HS-5 (cell line): ENCODE measurements at regions not wholly inside any gene's neighbourhood (a gene's known extent, or its start where the extent isn't known, plus 50 kb on each side); places are given as distances from the start of the nearest gene placed in this dataset.

Experiments
- DNase-seq: peaks from one replicate; pipeline ENCODE4 v3.0.0-alpha.2; 2012; ENCODE audit warnings: low read depth

DNA sequence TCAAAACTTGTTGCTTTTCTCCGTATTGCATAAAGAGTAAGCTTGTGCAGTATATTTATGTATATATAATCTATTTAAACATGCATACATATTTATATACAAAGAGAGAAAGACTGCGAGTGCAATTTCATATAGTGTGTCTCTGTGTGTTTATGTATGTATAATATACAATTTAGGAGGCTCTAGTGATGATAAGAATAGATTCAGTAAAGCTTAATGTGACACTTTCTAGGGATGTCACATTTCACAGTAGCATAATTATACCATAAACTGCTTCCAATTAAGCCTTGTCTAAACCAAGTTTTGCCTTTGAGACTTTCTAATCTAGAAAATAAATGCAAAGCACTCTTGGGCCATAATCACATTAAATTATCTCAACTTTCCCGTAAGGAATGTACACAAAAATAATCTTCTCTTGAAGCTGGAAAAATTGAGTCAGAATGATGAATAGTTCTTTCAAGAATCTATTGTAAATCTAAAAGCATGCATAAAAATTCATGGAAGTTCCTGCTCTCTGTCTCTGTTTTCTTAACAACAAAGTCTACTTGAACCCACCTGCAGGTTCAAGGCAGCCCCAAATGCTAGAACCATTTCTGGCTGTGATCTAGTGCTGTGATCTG lies 114.1 kb upstream of the NPY2R start:
- no peak for DNase-seq

DNA sequence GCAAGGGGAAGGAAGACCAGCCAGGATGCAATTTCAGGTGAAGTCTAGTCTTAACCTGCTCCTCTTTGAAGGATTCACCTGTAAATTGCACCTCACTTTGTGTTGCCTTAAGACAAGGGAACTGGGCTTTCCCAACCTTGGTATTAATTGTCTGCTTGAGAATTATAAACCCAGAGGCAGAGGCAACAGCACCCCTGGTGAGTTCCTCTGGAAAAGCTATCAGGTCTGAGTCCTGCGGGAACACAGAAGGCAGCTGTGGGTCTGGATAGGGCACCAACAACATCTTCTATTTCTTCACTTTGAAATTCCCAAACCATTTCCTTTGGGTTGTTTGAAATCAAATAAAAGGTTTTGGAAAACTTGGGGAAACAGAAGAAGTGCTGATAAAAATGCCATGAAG lies 109.2 kb upstream of the NPY2R start:
- no peak for DNase-seq

DNA sequence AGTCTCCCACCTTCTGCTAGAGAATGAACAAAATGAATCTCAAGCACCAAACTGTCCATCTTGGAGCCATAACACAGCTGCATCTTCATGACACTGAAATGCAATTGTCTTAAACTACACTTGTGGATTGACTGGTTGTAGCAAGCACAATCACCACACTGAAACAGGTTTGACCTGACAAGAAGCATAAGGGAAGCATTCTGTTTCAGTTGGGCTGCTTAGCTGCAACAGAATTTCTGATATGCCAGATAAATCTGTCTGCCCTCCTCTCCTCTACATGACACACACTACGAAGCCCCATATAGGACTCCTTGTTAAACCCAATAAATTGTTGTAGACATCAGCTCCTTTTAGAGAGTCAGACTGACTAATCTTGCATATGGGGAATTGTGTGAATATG lies 101.8 kb upstream of the NPY2R start:
- no peak for DNase-seq

DNA sequence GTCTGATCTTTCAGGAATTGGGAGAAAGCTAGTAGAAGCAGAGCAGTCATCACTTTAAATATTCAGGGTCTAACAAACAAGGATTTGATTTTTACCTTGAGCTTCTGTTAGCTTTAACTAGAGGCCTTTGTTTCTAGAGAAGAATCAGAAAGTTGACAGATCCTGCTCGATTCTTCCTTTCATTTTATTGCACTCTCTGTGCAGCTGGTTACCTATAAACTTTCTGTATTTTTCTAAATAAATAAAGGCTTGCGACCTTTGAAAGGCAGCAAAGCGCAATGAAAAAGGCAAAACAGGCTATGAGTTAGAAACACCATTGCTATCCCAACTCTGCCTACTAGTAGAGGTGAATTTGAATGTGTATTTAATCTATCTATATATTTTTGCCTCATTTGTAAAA lies 101.4 kb upstream of the NPY2R start:
- no peak for DNase-seq

DNA sequence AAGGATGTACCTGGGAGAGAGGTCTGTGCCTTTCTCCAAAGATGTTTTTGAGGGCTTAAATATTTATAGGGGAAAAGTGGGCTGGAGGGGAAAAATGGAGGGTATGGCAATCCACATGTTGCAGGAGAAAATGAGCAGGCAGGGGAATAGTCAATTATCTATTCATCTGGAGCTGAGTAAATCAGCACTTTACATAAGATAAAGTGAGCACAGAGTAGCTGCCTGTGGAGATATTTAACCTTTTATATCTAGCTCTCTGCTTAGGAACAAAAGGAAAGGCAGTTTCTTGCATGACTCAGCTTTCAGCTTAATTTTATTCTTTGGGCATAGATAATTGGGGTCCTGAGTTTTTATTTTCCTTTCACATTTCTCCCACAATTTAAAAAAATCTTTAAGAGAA lies 93.6 kb upstream of the NPY2R start:
- no peak for DNase-seq

DNA sequence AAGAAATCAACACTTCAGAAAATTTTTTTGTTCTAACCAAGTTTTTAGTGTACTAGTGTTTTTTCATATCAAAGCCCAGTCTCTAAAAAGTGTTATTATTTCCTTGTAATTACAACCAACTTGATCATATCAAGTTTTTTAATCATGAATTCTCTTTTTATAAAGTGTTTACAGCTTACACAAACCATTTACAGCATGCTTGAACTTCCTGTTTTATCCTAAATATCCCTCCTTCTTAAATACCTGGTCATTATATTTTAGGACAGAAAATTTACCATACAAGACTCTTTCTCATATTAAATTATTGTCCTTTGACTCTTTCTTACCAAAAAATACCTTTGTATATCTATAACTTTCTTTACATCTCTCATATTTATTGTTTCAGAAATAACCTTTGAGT lies 89.4 kb upstream of the NPY2R start:
- no peak for DNase-seq

DNA sequence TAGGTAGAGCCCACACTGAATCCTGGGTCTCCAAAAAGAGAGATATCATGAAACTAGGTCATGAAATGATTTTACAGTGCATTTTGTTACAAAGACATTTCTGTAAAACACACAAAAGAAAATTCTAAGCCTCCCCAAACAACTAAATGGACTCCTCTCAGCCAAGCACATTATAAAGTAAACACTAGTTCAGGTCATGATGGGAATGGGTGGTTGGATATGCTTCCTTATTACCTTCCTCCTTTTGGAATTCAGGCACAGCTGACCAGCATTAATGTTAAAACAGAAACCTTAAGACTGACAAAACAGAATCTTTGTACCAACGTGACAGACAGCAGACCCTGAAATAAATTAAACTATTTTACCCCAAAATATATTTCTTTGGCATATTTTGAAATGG lies 87.9 kb upstream of the NPY2R start:
- DNase-seq = no peak

DNA sequence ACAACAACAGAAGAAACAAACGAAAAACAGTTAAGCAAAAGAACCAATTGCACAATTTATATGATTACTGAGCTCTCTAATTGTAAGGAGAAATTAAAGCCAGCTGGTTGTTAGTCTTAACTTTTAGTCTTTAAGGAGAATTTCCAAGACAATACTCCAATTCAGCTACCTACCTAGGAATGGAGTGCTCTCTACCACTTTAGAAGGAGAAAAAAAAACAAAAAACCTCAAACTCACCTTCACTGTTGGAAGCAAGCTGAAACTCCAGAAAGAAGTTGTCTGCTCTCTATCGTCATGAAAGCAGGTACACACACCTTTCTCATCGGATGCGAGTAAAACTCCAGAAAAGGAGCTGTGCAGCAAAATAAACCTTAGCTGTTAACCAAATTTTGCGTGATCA lies 86.1 kb upstream of the NPY2R start:
- DNase-seq = no peak

DNA sequence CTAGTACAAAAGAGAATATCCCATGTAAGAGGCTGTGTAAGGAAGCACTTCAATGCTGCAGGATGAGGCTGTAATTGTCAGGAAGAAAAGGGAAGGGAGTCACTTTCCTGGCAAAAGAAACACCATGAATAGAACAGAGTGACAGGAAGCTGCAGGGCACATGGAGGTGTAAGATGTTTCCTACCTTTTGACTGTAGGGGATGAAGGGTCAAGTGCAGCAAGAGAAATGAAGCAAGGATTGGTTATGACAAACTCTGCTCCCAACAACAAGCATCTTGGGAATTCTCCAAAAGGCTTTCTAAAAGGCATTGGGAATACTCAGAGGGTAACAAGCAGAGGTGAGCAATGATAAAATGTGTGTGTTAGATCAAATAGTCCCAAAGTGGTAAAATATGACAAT lies 74.3 kb upstream of the NPY2R start:
- DNase-seq = no peak

DNA sequence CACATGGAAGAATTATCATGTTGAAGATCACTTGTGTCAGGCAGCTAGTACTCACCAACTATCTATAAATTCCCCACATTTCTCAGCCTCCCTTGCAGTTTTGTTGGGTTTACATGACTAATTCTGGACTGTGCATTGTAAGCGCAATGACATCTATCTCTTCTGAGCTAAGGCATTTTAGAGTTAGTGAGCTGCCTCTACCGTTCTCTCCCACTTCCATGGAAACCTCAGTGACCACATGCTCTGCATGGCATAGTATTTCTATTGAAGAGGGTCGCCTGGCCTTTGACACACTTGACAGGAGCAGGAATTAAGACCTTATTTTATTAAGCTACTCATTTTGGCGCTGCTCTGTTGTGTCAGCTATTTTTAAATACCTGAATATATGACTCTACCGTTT lies 67.5 kb upstream of the NPY2R start:
- DNase-seq = no peak

DNA sequence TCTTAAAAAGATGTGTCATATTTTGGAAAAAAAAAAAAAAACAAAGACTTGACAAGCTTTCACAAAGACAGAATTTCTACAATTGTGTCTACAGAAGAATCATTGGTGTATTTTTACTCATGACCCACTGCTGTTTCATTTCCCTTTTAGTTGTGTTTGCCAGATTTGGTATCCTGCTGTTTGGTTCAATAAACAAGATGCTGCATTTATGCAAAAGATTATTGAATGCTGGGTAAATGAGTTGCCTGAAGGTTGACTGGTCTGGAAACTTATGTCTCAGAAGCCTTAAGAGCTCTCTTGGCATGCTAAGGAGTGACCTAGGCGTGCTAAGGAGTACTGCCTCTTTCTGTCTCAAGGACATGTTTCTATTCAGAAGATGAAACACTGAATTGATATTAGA lies 64.9 kb upstream of the NPY2R start:
- DNase-seq = no peak
